HepG2 (cell line): ENCODE measurements at regions not wholly inside any gene's neighbourhood (a gene's known extent, or its start where the extent isn't known, plus 50 kb on each side); places are given as distances from the start of the nearest gene placed in this dataset.

Experiments
- ATAC-seq: fragments of 200-7000 bp; cut with Tn5 transposase; 3 replicates; pipeline ENCODE4 v1.9.1; 2020; ENCODE audit warnings: mild to moderate bottlenecking, moderate library complexity
- BruUV-seq: library from RNA; stranded (reverse); fragments of 400-500 nt; replicated peaks from 2 replicates; lab custom pipeline; 2021; lab: Mats Ljungman, UMichigan
- CTCF ChIA-PET: fragments of 300-600 bp; formaldehyde crosslinking; extraction: SDS; loops from one replicate; lab custom pipeline; 2021; ENCODE audit warnings: low total read pairs, inconsistent platforms, low intra/inter-chr PET ratio; lab: Yijun Ruan, JAX
- POLR2A ChIA-PET: fragments of 350-600 bp; sonication (Branson Sonifier 250); formaldehyde crosslinking; loops from one replicate; lab custom pipeline; 2020; ENCODE audit warnings: antibody characterized with exemption, inconsistent platforms; lab: Yijun Ruan, JAX
- DNase-seq: peaks from one replicate; pipeline ENCODE4 v3.0.0-alpha.2; 2015; ENCODE audit warnings: low spot score
- FAIRE-seq: peaks from 3 replicates; lab custom pipeline; 2011; peaks lifted over from hg19 to GRCh38; lab: Jason Lieb, UNC
- H2AFZ ChIP-seq: one replicate; pipeline ENCODE4 v1.6.1; 2011; ENCODE audit warnings: low read length, inconsistent platforms
- H3K27ac ChIP-seq: fragments of 300-600 bp; 3 replicates; pipeline ENCODE4 v1.8.0; 2011; ENCODE audit warnings: mixed run types, mild to moderate bottlenecking, mixed read lengths, low read length, inconsistent platforms; ENCODE audit not compliant: insufficient read depth; ENCODE audit errors: extremely low read length
- H3K27me3 ChIP-seq, 2 experiments: fragments of 200-600 bp in 1 of 2; 2 replicates in 1 of 2; 3 replicates in 1 of 2; pipeline versions ENCODE4 v1.6.0 to v1.8.0; 2011; ENCODE audit warnings: low read length in 2 of 2, mild to moderate bottlenecking in 2 of 2, moderate library complexity in 2 of 2, inconsistent platforms in 1 of 2; ENCODE audit not compliant: insufficient read depth in 2 of 2, control insufficient read depth in 1 of 2
- H3K36me3 ChIP-seq, 2 experiments: fragments of 200-600 bp in 1 of 2; replicated peaks in 1 of 2; 2 replicates in 1 of 2; 3 replicates in 1 of 2; pipeline versions ENCODE4 v1.5.1 to v1.8.0; 2011; ENCODE audit warnings: low read length in 2 of 2, inconsistent platforms in 1 of 2; ENCODE audit not compliant: insufficient read depth in 2 of 2, control insufficient read depth in 1 of 2
- H3K4me1 ChIP-seq: 2 replicates; pipeline ENCODE4 v1.5.1; 2012; ENCODE audit warnings: low read length, inconsistent platforms; ENCODE audit not compliant: insufficient read depth
- H3K4me2 ChIP-seq: 2 replicates; pipeline ENCODE4 v1.6.0; 2011; ENCODE audit warnings: low read depth, low read length, inconsistent platforms
- H3K4me3 ChIP-seq, 3 experiments: fragments of 200-600 bp in 1 of 3; sonication (generic), shearing (Covaris generic) in 1 of 3; replicated peaks in 1 of 3; 2 replicates each; pipeline ENCODE4 v1.5.1; 2011 to 2016; ENCODE audit warnings: low read length in 3 of 3, inconsistent platforms in 2 of 3, low read depth in 2 of 3, mild to moderate bottlenecking in 2 of 3, control low read depth in 1 of 3, mixed read lengths in 1 of 3; ENCODE audit not compliant: insufficient read depth in 1 of 3
- H3K79me2 ChIP-seq: one replicate; pipeline ENCODE4 v1.6.1; 2011; ENCODE audit warnings: low read length, inconsistent platforms; ENCODE audit not compliant: insufficient read depth
- H3K9ac ChIP-seq: 2 replicates; pipeline ENCODE4 v1.6.0; 2011; ENCODE audit warnings: mild to moderate bottlenecking, low read depth, low read length, inconsistent platforms; ENCODE audit not compliant: insufficient read depth
- H3K9me3 ChIP-seq: 2 replicates; pipeline ENCODE4 v1.5.1; 2012; ENCODE audit warnings: mild to moderate bottlenecking, low read length
- H4K20me1 ChIP-seq: 2 replicates; pipeline ENCODE4 v1.6.0; 2011; ENCODE audit warnings: inconsistent platforms, mild to moderate bottlenecking, low read length, moderate library complexity; ENCODE audit not compliant: insufficient read depth
- AHR ChIP-seq: IDR thresholded peaks from 2 replicates; pipeline ENCODE4 v1.6.1; 2018; ENCODE audit warnings: missing genetic modification reagents, missing compliant biosample characterization
- BHLHE40 ChIP-seq: IDR thresholded peaks from 2 replicates; pipeline ENCODE4 v1.6.1; 2011; ENCODE audit warnings: low read length, improper control_type of control experiment
- DMAP1 ChIP-seq: IDR thresholded peaks from 2 replicates; pipeline ENCODE4 v1.6.1; 2016
- NBN ChIP-seq: fragments of 450-650 bp; conservative IDR thresholded peaks from 2 replicates; pipeline ENCODE4 v1.6.1; 2017
- RAD21 ChIP-seq: fragments of 450-650 bp; formaldehyde crosslinking; IDR thresholded peaks from 2 replicates; pipeline ENCODE4 v1.5.0; 2020; ENCODE audit warnings: mild to moderate bottlenecking
- SATB2 ChIP-seq: sonication (generic); formaldehyde crosslinking; IDR thresholded peaks from 2 replicates; pipeline ENCODE4 v1.5.0; 2020; ENCODE audit warnings: missing genetic modification reagents
- SIX1 ChIP-seq: sonication (generic); formaldehyde crosslinking; IDR thresholded peaks from 2 replicates; pipeline ENCODE4 v1.4.0; 2020; ENCODE audit warnings: missing genetic modification reagents, borderline replicate concordance
- TFAP4 ChIP-seq: sonication (generic); IDR thresholded peaks from 2 replicates; pipeline ENCODE4 v1.6.1; 2016; ENCODE audit warnings: low read depth, borderline replicate concordance
- ZNF282 ChIP-seq: fragments of 450-650 bp; IDR thresholded peaks from 2 replicates; pipeline ENCODE4 v1.6.1; 2018; ENCODE audit not compliant: partially characterized antibody
- ZNF292 ChIP-seq: sonication (generic); formaldehyde crosslinking; IDR thresholded peaks from 2 replicates; pipeline ENCODE4 v1.8.1; 2022; ENCODE audit warnings: mild to moderate bottlenecking, low read depth, missing genetic modification reagents, borderline replicate concordance
- ZNF510 ChIP-seq: sonication (generic); formaldehyde crosslinking; IDR thresholded peaks from 2 replicates; pipeline ENCODE4 v1.4.0; 2020; ENCODE audit warnings: low read depth, mild to moderate bottlenecking, missing genetic modification reagents
- ZNF713 ChIP-seq: sonication (generic); formaldehyde crosslinking; IDR thresholded peaks from 2 replicates; pipeline ENCODE4 v1.4.0; 2020; ENCODE audit warnings: mild to moderate bottlenecking, missing genetic modification reagents
- ZNF724P ChIP-seq: sonication (generic); formaldehyde crosslinking; IDR thresholded peaks from 2 replicates; pipeline ENCODE4 v1.8.0; 2022; ENCODE audit warnings: missing genetic modification reagents, borderline replicate concordance
- ZNF776 ChIP-seq: sonication (generic); formaldehyde crosslinking; IDR thresholded peaks from 2 replicates; pipeline ENCODE4 v1.4.0; 2020; ENCODE audit warnings: mild to moderate bottlenecking, missing genetic modification reagents
- ZNF781 ChIP-seq: sonication (generic); formaldehyde crosslinking; IDR thresholded peaks from 2 replicates; pipeline ENCODE4 v1.5.1; 2020; ENCODE audit warnings: borderline replicate concordance, mild to moderate bottlenecking, missing genetic modification reagents; ENCODE audit errors: not compliant biosample characterization
- WGBS: methylation state at CpG from one replicate; pipeline ENCODE4 v1.1.6; 2017; ENCODE audit warnings: low lambda C conversion rate; 5-methylcytosine and 5-hydroxymethylcytosine counted together
- in situ Hi-C: cut with HindIII; loops from 2 replicates; pipeline ENCODE4 v1.10.0; 2017; ENCODE audit warnings: low pct_unique_long_range_greater_than_20kb; ENCODE audit not compliant: extremely low pct_ligation_motif_present
- intact Hi-C: fragments of 100-400 bp; cut with micrococcal nuclease; formaldehyde crosslinking; loops from one replicate; pipeline ENCODE4 v1.10.0; 2022; ENCODE audit not compliant: unreplicated experiment

- 43% methylated on average over 3 of the region's 3 CpGs for WGBS
- Histone ChIP-seq H3K27ac (no peak overlapping the region), H3K79me2 (no peaks in the 10 kb centered on the region), H3K9me3 (no peaks in the 10 kb centered on the region), H3K9ac (no peak overlapping the region), H3K27me3 (no peaks in the 10 kb centered on the region), H3K4me3 (no peak overlapping the region), H3K4me1 (no peaks in the 10 kb centered on the region), H4K20me1 (no peaks in the 10 kb centered on the region)
- no TSS peak for BruUV-seq
- POLR2A ChIA-PET: no interaction called here
- no peak for ATAC-seq
- FAIRE-seq: no peak
- in situ Hi-C loops: no loop called here
- DNase-seq: no peak
- TF ChIP-seq ZNF510 (CRISPR knock-in tag): no peak
- TF ChIP-seq ZNF776 (CRISPR knock-in tag): no peak
- no peak for TF ChIP-seq NBN
- no peak for TF ChIP-seq SIX1 (CRISPR knock-in tag)
- TF ChIP-seq TFAP4: no peak
- no peak for TF ChIP-seq DMAP1
- no peak for TF ChIP-seq RAD21
- no peak for TF ChIP-seq ZNF724P
- TF ChIP-seq SATB2 (CRISPR knock-in tag): no peak
- TF ChIP-seq ZNF713 (CRISPR knock-in tag): no peak
- TF ChIP-seq ZNF292 (CRISPR knock-in tag): no peak
- TF ChIP-seq, all 625 proteins: peak for 0
- CTCF ChIA-PET: no interaction called here
- H3K36me3 ChIP-seq: no peaks in the 10 kb centered on the region
- no peak overlapping the region for H3K4me2 ChIP-seq
- intact Hi-C loops: no loop called here
- no peak overlapping the region for H2AFZ ChIP-seq
Observed at GRCh38 chr3:59266551-59266950, 216.7 kb upstream of the CFAP20DC start.

- BruUV-seq: no TSS peak
- ATAC-seq: no peak
- TF ChIP-seq BHLHE40 (no peak), AHR (CRISPR knock-in tag) (no peak), ZNF781 (CRISPR knock-in tag) (no peak), ZNF282 (no peak)
- TF ChIP-seq, all 625 proteins: peak for 0
- CTCF ChIA-PET: no interaction called here
- 0% methylated on average over 3 of the region's 3 CpGs for WGBS
- POLR2A ChIA-PET: no interaction called here
- FAIRE-seq (no peak), DNase-seq (no peak)
- H3K4me3 ChIP-seq: no peak overlapping the region
- in situ Hi-C loops (no loop called here), intact Hi-C loops (no loop called here)
- no peaks in the 10 kb centered on the region for H3K9me3 ChIP-seq
- no peak overlapping the region for H2AFZ ChIP-seq
- no peak overlapping the region for H3K4me2 ChIP-seq
- no peaks in the 10 kb centered on the region; a peak in 1 of 5 replicates for H3K27me3 ChIP-seq
- no peak overlapping the region for H3K9ac ChIP-seq
- H3K27ac ChIP-seq: no peak overlapping the region
- H3K4me1 ChIP-seq: no peaks in the 10 kb centered on the region
- H4K20me1 ChIP-seq: no peaks in the 10 kb centered on the region
- no peaks in the 10 kb centered on the region for H3K79me2 ChIP-seq
- H3K36me3 ChIP-seq: no peaks in the 10 kb centered on the region
Observed at GRCh38 chr3:59265566-59265965, 215.7 kb upstream of the CFAP20DC start.
